ENCODE measurements at regions not wholly inside any gene's neighbourhood (a gene's known extent, or its start where the extent isn't known, plus 50 kb on each side); places are given as distances from the start of the nearest gene placed in this dataset.

GRCh38 chr14:71242237-71242748 is 335.0 kb downstream of the PCNX1 start:
- no peak for TF ChIP-seq CTCF (IDR thresholded peaks at IDR 0.05)
- TF ChIP-seq POLR2A (IDR thresholded peaks at IDR 0.05) = no peak

Measured in lower leg skin (tissue), 3 donors.